GM23338 (cell line): ENCODE measurements at regions not wholly inside any gene's neighbourhood (a gene's known extent, or its start where the extent isn't known, plus 50 kb on each side); places are given as distances from the start of the nearest gene placed in this dataset.

Source experiments
- ATAC-seq: fragments of 200-7000 bp; cut with Tn5 transposase; 3 replicates; pipeline ENCODE4 v1.9.1; 2020
- DNase-seq: peaks from one replicate; pipeline ENCODE4 v3.0.0-alpha.2; 2015; ENCODE audit warnings: low spot score
- H2AFZ ChIP-seq: fragments of 200-600 bp; sonication (generic); 2 replicates; pipeline ENCODE4 v1.8.0; 2016; ENCODE audit warnings: antibody characterized with exemption, mild to moderate bottlenecking, moderate library complexity
- H3F3A ChIP-seq: fragments of 200-600 bp; sonication (generic); replicated peaks from 2 replicates; pipeline ENCODE4 v1.8.0; 2017; ENCODE audit warnings: antibody characterized with exemption, mixed run types, low read depth
- H3K27ac ChIP-seq: fragments of 200-600 bp; sonication (generic); 2 replicates; pipeline ENCODE4 v1.6.1; 2016; ENCODE audit warnings: low read depth
- H3K27me3 ChIP-seq: fragments of 200-600 bp; sonication (generic); 2 replicates; pipeline ENCODE4 v1.8.0; 2016; ENCODE audit warnings: mild to moderate bottlenecking, mixed run types, moderate library complexity; ENCODE audit not compliant: insufficient read depth
- H3K36me3 ChIP-seq: fragments of 200-600 bp; sonication (generic); 2 replicates; pipeline ENCODE4 v1.8.0; 2016; ENCODE audit warnings: mild to moderate bottlenecking; ENCODE audit not compliant: insufficient read depth
- H3K4me1 ChIP-seq: fragments of 200-600 bp; sonication (generic); 2 replicates; pipeline ENCODE4 v1.8.0; 2016; ENCODE audit warnings: mild to moderate bottlenecking, moderate library complexity; ENCODE audit not compliant: insufficient read depth
- H3K4me2 ChIP-seq: fragments of 200-600 bp; sonication (generic); 2 replicates; pipeline ENCODE4 v1.7.1; 2017; ENCODE audit warnings: mixed run types
- H3K4me3 ChIP-seq: fragments of 200-600 bp; sonication (generic); 2 replicates; pipeline ENCODE4 v1.6.1; 2016; ENCODE audit warnings: mixed run types
- H3K79me2 ChIP-seq: fragments of 200-600 bp; sonication (generic); replicated peaks from 2 replicates; pipeline ENCODE4 v1.8.0; 2017; ENCODE audit warnings: mild to moderate bottlenecking; ENCODE audit not compliant: insufficient read depth
- H3K9me2 ChIP-seq: fragments of 200-600 bp; sonication (generic); 2 replicates; pipeline ENCODE4 v1.8.0; 2017; ENCODE audit not compliant: insufficient read depth
- H4K20me1 ChIP-seq: fragments of 200-600 bp; sonication (generic); replicated peaks from 2 replicates; pipeline ENCODE4 v1.8.0; 2017; ENCODE audit warnings: mild to moderate bottlenecking; ENCODE audit not compliant: insufficient read depth
- H3K27ac Mint-ChIP-seq: 2 replicates; pipeline ENCODE4 v1.8.0; 2020; ENCODE audit warnings: inconsistent platforms, mild to moderate bottlenecking, moderate library complexity, mixed read lengths
- H3K27me3 Mint-ChIP-seq: 3 replicates; pipeline ENCODE4 v1.8.0; 2022; ENCODE audit warnings: low read depth, mild to moderate bottlenecking, moderate library complexity, mixed read lengths, inconsistent platforms; ENCODE audit not compliant: insufficient read depth, poor library complexity
- H3K36me3 Mint-ChIP-seq: 3 replicates; pipeline ENCODE4 v1.8.0; 2021; ENCODE audit warnings: low read depth, mild to moderate bottlenecking, inconsistent platforms, moderate library complexity, mixed read lengths
- H3K4me1 Mint-ChIP-seq: 3 replicates; pipeline ENCODE4 v1.8.0; 2020; ENCODE audit warnings: mild to moderate bottlenecking, inconsistent platforms, mixed read lengths
- H3K4me3 Mint-ChIP-seq: 3 replicates; pipeline ENCODE4 v1.8.0; 2021; ENCODE audit warnings: moderate library complexity, mild to moderate bottlenecking, inconsistent platforms, mixed read lengths
- H3K9me3 Mint-ChIP-seq: 3 replicates; pipeline ENCODE4 v1.8.0; 2020; ENCODE audit warnings: moderate library complexity, mild to moderate bottlenecking, inconsistent platforms, mixed read lengths
- CREB1 ChIP-seq: fragments of 250-450 bp; sonication (Bioruptor Pico); IDR thresholded peaks from 2 replicates; pipeline ENCODE4 v1.5.0; 2020; ENCODE audit warnings: low read depth, mild to moderate bottlenecking, moderate library complexity
- EZH2 ChIP-seq: fragments of 200-600 bp; sonication (generic); IDR thresholded peaks from one replicate; pipeline ENCODE4 v1.8.0; 2017; ENCODE audit warnings: antibody characterized with exemption, mild to moderate bottlenecking, low read depth; ENCODE audit not compliant: unreplicated experiment
- EZH2phosphoT487 ChIP-seq: fragments of 200-600 bp; sonication (generic); IDR thresholded peaks from one replicate; pipeline ENCODE4 v1.8.1; 2018; ENCODE audit warnings: antibody characterized with exemption; ENCODE audit not compliant: unreplicated experiment
- JUNB ChIP-seq: IDR thresholded peaks from one replicate; pipeline ENCODE4 v1.6.1; 2016; ENCODE audit warnings: antibody characterized with exemption; ENCODE audit not compliant: unreplicated experiment
- NANOG ChIP-seq: IDR thresholded peaks from 2 replicates; pipeline ENCODE4 v1.6.1; 2016; ENCODE audit warnings: antibody characterized with exemption, borderline replicate concordance
- POLR2AphosphoS5 ChIP-seq: IDR thresholded peaks from 2 replicates; pipeline ENCODE4 v1.6.1; 2016; ENCODE audit warnings: antibody characterized with exemption, low read depth
- STAT1 ChIP-seq: IDR thresholded peaks from one replicate; pipeline ENCODE4 v1.6.1; 2016; ENCODE audit warnings: antibody characterized with exemption; ENCODE audit not compliant: unreplicated experiment
- ZNF114 ChIP-seq: fragments of 250-450 bp; sonication (Bioruptor Pico); IDR thresholded peaks from 2 replicates; pipeline ENCODE4 v1.5.0; 2020; ENCODE audit warnings: mild to moderate bottlenecking, moderate library complexity
- ZNF331 ChIP-seq: fragments of 250-450 bp; sonication (Bioruptor Pico); IDR thresholded peaks from 2 replicates; pipeline ENCODE4 v1.5.0; 2020; ENCODE audit warnings: low read depth, mild to moderate bottlenecking, moderate library complexity
- TF ChIP-seq, protein P1 (sequence below): fragments of 250-450 bp; sonication (Bioruptor Pico); IDR thresholded peaks from 2 replicates; pipeline ENCODE4 v1.5.0; 2020; ENCODE audit warnings: mild to moderate bottlenecking, moderate library complexity
- TF ChIP-seq, protein P2 (sequence below): IDR thresholded peaks from 2 replicates; pipeline ENCODE4 v1.6.1; 2016; ENCODE audit warnings: antibody characterized with exemption
- TF ChIP-seq, protein P3 (sequence below): IDR thresholded peaks from one replicate; pipeline ENCODE4 v1.6.1; 2018; ENCODE audit warnings: antibody characterized with exemption; ENCODE audit not compliant: unreplicated experiment
- TF ChIP-seq, protein P4 (sequence below), 2 experiments: fragments of 200-600 bp in 1 of 2; sonication (generic) in 1 of 2; conservative IDR thresholded peaks; 2 replicates each; pipeline versions ENCODE4 v1.5.1 to v1.6.1; 2016 to 2017; ENCODE audit warnings: antibody characterized with exemption in 2 of 2, low read depth in 2 of 2, mild to moderate bottlenecking in 2 of 2, moderate library complexity in 1 of 2

DNA sequence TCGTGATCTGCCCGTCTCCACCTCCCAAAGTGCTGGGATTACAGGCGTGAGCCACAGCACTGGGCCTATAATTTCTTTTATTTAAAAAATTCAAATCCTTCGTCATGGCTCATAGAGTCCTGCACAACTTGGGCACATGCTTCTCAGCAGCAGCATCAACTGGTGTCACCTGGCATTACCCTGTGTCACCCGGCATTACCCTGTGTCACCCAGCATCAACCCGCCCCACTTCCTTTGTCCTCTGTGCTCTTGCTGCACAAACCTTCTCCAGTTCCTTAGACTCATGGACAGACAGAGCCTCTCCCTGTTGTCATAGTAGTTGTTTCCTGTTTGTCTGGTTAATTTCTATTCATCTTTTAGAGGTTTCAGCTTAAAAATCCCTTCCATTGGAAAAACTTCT lies 121.2 kb upstream of the SERBP1 start:
- Mint-ChIP-seq H3K4me3 (no peak overlapping the region), H3K36me3 (no peaks in the 10 kb centered on the region), H3K27me3 (peaks cover 8% of the 10 kb centered on the region), H3K9me3 (no peaks in the 10 kb centered on the region), H3K27ac (no peak overlapping the region), H3K4me1 (peaks cover 8% of the 10 kb centered on the region; the same call in 2 of the 3 replicates)
- ATAC-seq (no peak), DNase-seq (no peak)
- Histone ChIP-seq H3K36me3 (no peaks in the 10 kb centered on the region), H3K79me2 (no peaks in the 10 kb centered on the region), H3K4me2 (no peak overlapping the region), H3K27me3 (no peaks in the 10 kb centered on the region), H3F3A (no peaks in the 10 kb centered on the region), H2AFZ (no peak overlapping the region), H4K20me1 (no peaks in the 10 kb centered on the region), H3K9me2 (no peaks in the 10 kb centered on the region), H3K4me3 (no peak overlapping the region), H3K4me1 (no peaks in the 10 kb centered on the region), H3K27ac (no peak overlapping the region)
- TF ChIP-seq EZH2 (no peak), NANOG (no peak), ZNF114 (no peak), ZNF331 (CRISPR knock-in tag) (no peak), JUNB (no peak), EZH2phosphoT487 (no peak), POLR2AphosphoS5 (no peak), CREB1 (CRISPR knock-in tag) (no peak), STAT1 (no peak)
- TF ChIP-seq, protein P1, sequence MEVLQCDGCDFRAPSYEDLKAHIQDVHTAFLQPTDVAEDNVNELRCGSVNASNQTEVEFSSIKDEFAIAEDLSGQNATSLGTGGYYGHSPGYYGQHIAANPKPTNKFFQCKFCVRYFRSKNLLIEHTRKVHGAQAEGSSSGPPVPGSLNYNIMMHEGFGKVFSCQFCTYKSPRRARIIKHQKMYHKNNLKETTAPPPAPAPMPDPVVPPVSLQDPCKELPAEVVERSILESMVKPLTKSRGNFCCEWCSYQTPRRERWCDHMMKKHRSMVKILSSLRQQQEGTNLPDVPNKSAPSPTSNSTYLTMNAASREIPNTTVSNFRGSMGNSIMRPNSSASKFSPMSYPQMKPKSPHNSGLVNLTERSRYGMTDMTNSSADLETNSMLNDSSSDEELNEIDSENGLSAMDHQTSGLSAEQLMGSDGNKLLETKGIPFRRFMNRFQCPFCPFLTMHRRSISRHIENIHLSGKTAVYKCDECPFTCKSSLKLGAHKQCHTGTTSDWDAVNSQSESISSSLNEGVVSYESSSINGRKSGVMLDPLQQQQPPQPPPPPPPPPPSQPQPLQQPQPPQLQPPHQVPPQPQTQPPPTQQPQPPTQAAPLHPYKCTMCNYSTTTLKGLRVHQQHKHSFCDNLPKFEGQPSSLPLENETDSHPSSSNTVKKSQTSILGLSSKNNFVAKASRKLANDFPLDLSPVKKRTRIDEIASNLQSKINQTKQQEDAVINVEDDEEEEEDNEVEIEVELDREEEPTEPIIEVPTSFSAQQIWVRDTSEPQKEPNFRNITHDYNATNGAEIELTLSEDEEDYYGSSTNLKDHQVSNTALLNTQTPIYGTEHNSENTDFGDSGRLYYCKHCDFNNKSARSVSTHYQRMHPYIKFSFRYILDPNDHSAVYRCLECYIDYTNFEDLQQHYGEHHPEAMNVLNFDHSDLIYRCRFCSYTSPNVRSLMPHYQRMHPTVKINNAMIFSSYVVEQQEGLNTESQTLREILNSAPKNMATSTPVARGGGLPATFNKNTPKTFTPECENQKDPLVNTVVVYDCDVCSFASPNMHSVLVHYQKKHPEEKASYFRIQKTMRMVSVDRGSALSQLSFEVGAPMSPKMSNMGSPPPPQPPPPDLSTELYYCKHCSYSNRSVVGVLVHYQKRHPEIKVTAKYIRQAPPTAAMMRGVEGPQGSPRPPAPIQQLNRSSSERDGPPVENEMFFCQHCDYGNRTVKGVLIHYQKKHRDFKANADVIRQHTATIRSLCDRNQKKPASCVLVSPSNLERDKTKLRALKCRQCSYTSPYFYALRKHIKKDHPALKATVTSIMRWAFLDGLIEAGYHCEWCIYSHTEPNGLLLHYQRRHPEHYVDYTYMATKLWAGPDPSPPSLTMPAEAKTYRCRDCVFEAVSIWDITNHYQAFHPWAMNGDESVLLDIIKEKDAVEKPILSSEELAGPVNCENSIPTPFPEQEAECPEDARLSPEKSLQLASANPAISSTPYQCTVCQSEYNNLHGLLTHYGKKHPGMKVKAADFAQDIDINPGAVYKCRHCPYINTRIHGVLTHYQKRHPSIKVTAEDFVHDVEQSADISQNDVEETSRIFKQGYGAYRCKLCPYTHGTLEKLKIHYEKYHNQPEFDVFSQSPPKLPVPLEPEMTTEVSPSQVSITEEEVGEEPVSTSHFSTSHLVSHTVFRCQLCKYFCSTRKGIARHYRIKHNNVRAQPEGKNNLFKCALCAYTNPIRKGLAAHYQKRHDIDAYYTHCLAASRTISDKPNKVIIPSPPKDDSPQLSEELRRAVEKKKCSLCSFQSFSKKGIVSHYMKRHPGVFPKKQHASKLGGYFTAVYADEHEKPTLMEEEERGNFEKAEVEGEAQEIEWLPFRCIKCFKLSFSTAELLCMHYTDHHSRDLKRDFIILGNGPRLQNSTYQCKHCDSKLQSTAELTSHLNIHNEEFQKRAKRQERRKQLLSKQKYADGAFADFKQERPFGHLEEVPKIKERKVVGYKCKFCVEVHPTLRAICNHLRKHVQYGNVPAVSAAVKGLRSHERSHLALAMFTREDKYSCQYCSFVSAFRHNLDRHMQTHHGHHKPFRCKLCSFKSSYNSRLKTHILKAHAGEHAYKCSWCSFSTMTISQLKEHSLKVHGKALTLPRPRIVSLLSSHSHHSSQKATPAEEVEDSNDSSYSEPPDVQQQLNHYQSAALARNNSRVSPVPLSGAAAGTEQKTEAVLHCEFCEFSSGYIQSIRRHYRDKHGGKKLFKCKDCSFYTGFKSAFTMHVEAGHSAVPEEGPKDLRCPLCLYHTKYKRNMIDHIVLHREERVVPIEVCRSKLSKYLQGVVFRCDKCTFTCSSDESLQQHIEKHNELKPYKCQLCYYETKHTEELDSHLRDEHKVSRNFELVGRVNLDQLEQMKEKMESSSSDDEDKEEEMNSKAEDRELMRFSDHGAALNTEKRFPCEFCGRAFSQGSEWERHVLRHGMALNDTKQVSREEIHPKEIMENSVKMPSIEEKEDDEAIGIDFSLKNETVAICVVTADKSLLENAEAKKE (CRISPR knock-in tag): no peak
- TF ChIP-seq, protein P2, sequence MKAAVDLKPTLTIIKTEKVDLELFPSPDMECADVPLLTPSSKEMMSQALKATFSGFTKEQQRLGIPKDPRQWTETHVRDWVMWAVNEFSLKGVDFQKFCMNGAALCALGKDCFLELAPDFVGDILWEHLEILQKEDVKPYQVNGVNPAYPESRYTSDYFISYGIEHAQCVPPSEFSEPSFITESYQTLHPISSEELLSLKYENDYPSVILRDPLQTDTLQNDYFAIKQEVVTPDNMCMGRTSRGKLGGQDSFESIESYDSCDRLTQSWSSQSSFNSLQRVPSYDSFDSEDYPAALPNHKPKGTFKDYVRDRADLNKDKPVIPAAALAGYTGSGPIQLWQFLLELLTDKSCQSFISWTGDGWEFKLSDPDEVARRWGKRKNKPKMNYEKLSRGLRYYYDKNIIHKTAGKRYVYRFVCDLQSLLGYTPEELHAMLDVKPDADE: no peak
- TF ChIP-seq, protein P3, sequence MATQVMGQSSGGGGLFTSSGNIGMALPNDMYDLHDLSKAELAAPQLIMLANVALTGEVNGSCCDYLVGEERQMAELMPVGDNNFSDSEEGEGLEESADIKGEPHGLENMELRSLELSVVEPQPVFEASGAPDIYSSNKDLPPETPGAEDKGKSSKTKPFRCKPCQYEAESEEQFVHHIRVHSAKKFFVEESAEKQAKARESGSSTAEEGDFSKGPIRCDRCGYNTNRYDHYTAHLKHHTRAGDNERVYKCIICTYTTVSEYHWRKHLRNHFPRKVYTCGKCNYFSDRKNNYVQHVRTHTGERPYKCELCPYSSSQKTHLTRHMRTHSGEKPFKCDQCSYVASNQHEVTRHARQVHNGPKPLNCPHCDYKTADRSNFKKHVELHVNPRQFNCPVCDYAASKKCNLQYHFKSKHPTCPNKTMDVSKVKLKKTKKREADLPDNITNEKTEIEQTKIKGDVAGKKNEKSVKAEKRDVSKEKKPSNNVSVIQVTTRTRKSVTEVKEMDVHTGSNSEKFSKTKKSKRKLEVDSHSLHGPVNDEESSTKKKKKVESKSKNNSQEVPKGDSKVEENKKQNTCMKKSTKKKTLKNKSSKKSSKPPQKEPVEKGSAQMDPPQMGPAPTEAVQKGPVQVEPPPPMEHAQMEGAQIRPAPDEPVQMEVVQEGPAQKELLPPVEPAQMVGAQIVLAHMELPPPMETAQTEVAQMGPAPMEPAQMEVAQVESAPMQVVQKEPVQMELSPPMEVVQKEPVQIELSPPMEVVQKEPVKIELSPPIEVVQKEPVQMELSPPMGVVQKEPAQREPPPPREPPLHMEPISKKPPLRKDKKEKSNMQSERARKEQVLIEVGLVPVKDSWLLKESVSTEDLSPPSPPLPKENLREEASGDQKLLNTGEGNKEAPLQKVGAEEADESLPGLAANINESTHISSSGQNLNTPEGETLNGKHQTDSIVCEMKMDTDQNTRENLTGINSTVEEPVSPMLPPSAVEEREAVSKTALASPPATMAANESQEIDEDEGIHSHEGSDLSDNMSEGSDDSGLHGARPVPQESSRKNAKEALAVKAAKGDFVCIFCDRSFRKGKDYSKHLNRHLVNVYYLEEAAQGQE: no peak
- TF ChIP-seq, protein P4, sequence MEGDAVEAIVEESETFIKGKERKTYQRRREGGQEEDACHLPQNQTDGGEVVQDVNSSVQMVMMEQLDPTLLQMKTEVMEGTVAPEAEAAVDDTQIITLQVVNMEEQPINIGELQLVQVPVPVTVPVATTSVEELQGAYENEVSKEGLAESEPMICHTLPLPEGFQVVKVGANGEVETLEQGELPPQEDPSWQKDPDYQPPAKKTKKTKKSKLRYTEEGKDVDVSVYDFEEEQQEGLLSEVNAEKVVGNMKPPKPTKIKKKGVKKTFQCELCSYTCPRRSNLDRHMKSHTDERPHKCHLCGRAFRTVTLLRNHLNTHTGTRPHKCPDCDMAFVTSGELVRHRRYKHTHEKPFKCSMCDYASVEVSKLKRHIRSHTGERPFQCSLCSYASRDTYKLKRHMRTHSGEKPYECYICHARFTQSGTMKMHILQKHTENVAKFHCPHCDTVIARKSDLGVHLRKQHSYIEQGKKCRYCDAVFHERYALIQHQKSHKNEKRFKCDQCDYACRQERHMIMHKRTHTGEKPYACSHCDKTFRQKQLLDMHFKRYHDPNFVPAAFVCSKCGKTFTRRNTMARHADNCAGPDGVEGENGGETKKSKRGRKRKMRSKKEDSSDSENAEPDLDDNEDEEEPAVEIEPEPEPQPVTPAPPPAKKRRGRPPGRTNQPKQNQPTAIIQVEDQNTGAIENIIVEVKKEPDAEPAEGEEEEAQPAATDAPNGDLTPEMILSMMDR (conservative IDR thresholded peaks at IDR 0.05; ENCODE audit: low read depth in 2 of 2): no peak
